HG03045 (cell line): ENCODE measurements at regions not wholly inside any gene's neighbourhood (a gene's known extent, or its start where the extent isn't known, plus 50 kb on each side); places are given as distances from the start of the nearest gene placed in this dataset.

Experiments used
- ATAC-seq: cut with Tn5 transposase; IDR thresholded peaks from one replicate; pipeline ENCODE4 v1.9.1; 2021; ENCODE audit warnings: mild to moderate bottlenecking, moderate library complexity; ENCODE audit not compliant: unreplicated experiment

DNA sequence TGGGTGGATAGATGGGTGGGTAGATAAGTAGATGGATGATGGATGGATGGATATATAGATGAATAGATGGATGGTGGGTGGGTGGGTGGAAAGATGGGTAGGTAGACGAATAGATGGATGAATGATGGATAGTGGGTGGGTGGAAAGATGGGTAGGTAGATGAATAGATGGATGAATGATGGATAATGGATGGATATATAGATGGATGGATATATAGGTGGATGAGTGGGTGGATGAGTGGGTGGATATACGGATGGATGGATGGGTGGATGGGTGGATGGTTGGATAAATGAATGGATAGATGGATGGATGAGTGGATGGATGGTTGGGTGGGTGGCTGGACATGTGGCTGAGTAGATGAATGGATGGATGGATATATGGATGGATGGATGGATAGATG, 53.1 kb upstream of the THY1 start:
- no peak for ATAC-seq

- ATAC-seq, result no peak
Observed at GRCh38 chr11:119474682-119475596, 52.0 kb upstream of the THY1 start.

DNA sequence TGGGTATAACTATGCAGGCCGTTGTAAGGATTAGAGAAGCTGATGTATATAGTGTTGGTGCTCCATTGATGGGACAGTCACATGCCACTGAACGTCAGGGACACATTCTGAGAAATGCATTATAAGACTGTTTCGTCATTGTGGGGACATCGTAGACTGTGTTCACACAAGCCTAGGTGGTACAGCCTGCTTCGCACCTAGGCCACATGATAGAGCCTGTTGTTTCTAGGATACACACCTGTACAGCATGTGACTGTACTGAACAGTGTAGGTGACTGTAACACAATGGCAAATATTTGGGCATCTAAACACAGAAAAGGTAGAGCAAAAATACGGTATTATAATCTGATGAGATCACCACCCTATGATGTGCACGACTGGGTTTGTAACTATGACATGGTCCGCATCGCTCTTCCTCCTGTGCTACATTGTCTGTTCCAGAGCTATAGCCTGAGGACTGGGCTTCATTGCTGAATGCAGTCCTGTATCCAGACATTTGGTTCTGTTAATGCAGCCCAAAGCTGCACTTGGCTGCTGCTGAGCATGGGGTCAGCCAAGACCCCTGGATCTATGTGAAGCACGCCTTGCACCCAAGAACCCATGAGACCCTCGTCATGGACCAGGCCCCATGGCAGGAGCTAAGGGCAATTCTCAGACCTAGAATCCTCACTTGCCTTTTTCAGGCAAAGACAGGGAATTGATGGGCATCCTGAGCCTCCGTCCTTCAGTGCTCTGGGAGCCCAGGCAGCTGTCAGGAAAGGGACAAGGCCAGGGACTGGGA, 51.1 kb upstream of the THY1 start:
- ATAC-seq, result no peak

- no peak for ATAC-seq
Observed at GRCh38 chr11:119473226-119473625, 50.3 kb upstream of the THY1 start.

DNA sequence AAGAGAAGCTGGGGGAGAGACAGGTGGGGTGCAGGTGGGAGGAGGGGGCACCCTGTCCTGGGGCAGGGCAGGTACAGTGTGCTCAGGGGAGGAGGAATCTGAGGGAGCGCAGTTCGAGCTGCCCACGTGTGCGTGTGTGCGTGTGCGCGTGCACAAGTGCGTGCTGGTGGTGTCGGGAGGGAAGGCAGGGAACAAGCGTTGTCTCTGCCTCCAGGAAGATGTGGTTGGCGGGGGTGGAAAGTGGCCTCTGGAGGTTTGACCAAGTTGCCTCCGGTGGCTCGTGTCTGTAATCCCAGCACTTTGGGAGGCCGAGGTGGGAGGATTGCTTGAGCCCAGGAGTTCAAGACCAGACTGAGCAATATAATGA, 49.9 kb upstream of the THY1 start:
- ATAC-seq, result no peak
